ENCODE measurements at regions not wholly inside any gene's neighbourhood (a gene's known extent, or its start where the extent isn't known, plus 50 kb on each side); places are given as distances from the start of the nearest gene placed in this dataset.

DNA sequence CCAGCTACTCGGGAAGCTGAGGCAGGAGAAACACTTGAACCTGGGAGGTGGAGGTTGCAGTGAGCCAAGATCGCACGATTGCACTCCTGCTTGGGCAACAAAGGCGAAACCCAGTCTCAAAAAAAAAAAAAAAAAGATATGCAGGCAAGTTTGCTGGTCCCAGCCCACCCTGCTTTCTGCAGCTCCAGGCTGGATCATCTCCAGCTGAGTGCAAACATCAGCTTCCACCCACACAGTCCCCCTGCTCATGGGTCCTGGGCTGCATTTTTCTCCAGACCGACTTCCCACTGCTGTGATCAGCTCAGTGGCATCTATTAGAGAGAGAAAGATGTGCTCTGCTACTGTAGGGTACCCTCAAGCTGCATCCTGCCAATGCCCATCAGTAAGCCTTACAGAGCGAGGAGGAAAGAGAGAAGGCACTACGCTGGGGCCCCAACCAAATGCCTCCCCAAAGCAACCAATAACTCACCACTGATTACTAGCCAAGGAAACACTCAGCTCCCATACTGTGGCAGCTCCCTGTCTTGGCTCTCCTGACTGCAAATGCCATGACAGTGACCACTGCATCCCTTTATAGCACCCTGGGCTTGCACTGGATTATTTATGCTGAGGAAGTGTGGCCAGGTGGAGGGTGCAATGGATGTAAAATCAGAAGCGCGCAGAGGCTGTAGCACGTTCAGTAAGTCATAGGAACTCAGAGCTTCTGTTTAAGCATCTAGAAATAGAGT, 170.9 kb upstream of the ZNF507 start:
- in situ Hi-C loops (cut with MboI; ENCODE audit: low pct_ligation_motif_present in 1 of 4, low pct_unique_long_range_greater_than_20kb in 1 of 4, low sequenced_read_pairs in 3 of 4) = no loop called here
- Histone ChIP-seq H3K4me3 (no peak overlapping the region), H3K9me3 (no peaks in the 10 kb centered on the region), H3K4me1 (no peaks in the 10 kb centered on the region), H3K36me3 (no peaks in the 10 kb centered on the region), H3K27ac (no peak overlapping the region), H3K27me3 (peaks cover 7% of the 10 kb centered on the region)
- no peak for TF ChIP-seq POLR2AphosphoS5 (IDR thresholded peaks at IDR 0.05)
- no peak for TF ChIP-seq EP300 (IDR thresholded peaks at IDR 0.05; ENCODE audit: low read depth)
- no peak for TF ChIP-seq POLR2A (IDR thresholded peaks at IDR 0.05)
- TF ChIP-seq, protein P1, sequence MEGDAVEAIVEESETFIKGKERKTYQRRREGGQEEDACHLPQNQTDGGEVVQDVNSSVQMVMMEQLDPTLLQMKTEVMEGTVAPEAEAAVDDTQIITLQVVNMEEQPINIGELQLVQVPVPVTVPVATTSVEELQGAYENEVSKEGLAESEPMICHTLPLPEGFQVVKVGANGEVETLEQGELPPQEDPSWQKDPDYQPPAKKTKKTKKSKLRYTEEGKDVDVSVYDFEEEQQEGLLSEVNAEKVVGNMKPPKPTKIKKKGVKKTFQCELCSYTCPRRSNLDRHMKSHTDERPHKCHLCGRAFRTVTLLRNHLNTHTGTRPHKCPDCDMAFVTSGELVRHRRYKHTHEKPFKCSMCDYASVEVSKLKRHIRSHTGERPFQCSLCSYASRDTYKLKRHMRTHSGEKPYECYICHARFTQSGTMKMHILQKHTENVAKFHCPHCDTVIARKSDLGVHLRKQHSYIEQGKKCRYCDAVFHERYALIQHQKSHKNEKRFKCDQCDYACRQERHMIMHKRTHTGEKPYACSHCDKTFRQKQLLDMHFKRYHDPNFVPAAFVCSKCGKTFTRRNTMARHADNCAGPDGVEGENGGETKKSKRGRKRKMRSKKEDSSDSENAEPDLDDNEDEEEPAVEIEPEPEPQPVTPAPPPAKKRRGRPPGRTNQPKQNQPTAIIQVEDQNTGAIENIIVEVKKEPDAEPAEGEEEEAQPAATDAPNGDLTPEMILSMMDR (IDR thresholded peaks at IDR 0.05) = no peak
- intact Hi-C loops (cut with DNase I; ENCODE audit: low total_unique reads) = no loop called here
- no peak for DNase-seq
- WGBS, 2 donors (ENCODE audit: low coverage in 1 of 2) = 82% methylated on average over 10 of the region's 10 CpGs; no CpG with 5 or more reads in 1 of the 2 donors

DNA sequence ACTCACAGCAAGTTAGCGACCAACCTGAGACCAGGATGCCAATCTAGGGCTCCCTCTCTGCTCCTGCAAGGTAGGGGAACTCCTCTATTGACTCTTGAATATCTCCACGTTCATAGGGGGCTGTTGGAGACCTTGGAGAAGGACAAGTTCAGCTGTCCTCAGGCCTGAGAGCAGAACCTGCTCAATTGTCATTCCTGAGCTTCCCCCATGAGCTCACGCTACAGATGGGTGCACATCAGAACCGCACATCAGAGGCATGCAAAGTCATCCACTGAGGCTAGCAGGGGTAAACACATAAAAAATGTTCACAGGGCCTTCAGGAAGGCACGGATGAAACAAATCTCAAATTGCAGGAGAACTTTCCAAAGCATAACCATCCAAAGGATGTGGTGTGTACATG, 168.8 kb upstream of the ZNF507 start:
- in situ Hi-C loops (cut with MboI; ENCODE audit: low pct_ligation_motif_present in 1 of 4, low pct_unique_long_range_greater_than_20kb in 1 of 4, low sequenced_read_pairs in 3 of 4) = no loop called here
- H3K4me1 ChIP-seq = no peaks in the 10 kb centered on the region
- H3K4me3 ChIP-seq = no peak overlapping the region
- H3K27me3 ChIP-seq = peaks cover 7% of the 10 kb centered on the region
- no peaks in the 10 kb centered on the region for H3K9me3 ChIP-seq
- H3K36me3 ChIP-seq = no peaks in the 10 kb centered on the region
- DNase-seq = no peak
- no peak for TF ChIP-seq POLR2AphosphoS5 (IDR thresholded peaks at IDR 0.05)
- TF ChIP-seq EP300 (IDR thresholded peaks at IDR 0.05; ENCODE audit: low read depth) = no peak
- TF ChIP-seq, protein P1 (IDR thresholded peaks at IDR 0.05) = no peak
- TF ChIP-seq POLR2A (IDR thresholded peaks at IDR 0.05) = no peak
- intact Hi-C loops (cut with DNase I; ENCODE audit: low total_unique reads) = no loop called here
- WGBS, 2 donors (ENCODE audit: low coverage in 1 of 2) = 62% methylated on average over 5 of the region's 5 CpGs; no CpG with 5 or more reads in 1 of the 2 donors
- no peak overlapping the region for H3K27ac ChIP-seq

DNA sequence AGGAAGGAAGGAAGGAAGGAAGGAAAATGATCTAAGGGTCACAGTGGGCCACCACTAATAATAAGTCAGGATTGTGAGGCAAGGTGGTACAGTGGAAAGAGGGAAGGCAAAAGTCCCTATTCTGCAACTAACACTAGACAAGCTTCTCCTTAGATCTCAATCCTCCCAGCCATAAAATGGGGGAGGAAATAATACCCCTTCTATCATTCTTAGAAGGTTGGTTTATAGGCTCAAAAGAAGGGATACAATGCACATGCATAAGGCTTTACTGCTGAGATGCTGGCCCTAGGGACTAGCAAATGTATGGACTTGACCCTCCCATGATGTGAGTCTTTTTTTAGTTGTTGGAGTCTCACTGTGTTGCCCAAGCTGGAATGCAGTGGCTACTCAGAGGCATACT, 167.7 kb upstream of the ZNF507 start:
- TF ChIP-seq POLR2A (IDR thresholded peaks at IDR 0.05) (no peak), POLR2AphosphoS5 (IDR thresholded peaks at IDR 0.05) (no peak), EP300 (IDR thresholded peaks at IDR 0.05; ENCODE audit: low read depth) (no peak)
- TF ChIP-seq, protein P1 (IDR thresholded peaks at IDR 0.05) = no peak
- in situ Hi-C loops (cut with MboI; ENCODE audit: low pct_ligation_motif_present in 1 of 4, low pct_unique_long_range_greater_than_20kb in 1 of 4, low sequenced_read_pairs in 3 of 4) (no loop called here), intact Hi-C loops (cut with DNase I; ENCODE audit: low total_unique reads) (no loop called here)
- Histone ChIP-seq H3K4me3 (no peak overlapping the region), H3K27me3 (no peaks in the 10 kb centered on the region), H3K27ac (no peak overlapping the region), H3K36me3 (no peaks in the 10 kb centered on the region), H3K9me3 (no peaks in the 10 kb centered on the region), H3K4me1 (no peaks in the 10 kb centered on the region)
- no peak for DNase-seq

DNA sequence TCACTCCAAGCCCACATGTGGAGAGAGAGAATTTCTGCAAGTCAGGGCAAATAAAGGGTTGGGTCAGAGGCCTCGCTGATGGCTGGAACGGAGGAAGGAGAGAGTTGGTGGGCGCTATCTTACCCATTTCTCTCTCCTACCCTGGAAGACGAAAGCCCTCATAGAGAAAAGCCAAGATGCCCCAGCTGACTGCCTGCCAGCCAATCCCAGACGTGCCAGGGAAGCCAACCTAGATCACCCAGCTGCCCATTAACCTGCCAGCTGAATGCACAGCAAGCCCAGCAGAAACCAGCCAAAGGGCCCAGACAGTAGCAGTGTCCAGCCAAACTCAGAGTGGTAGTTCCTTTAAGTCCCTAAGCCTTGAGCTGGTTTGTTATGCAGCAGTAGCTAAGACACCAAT, 167.0 kb upstream of the ZNF507 start:
- no peaks in the 10 kb centered on the region for H3K27me3 ChIP-seq
- no peak for DNase-seq
- H3K4me3 ChIP-seq = no peak overlapping the region
- WGBS, 2 donors (ENCODE audit: low coverage in 1 of 2) = 75 to 100% methylated on average over 1 to 5 of the region's 5 CpGs
- no peaks in the 10 kb centered on the region for H3K9me3 ChIP-seq
- TF ChIP-seq, protein P1 (IDR thresholded peaks at IDR 0.05) = no peak
- H3K36me3 ChIP-seq = no peaks in the 10 kb centered on the region
- H3K4me1 ChIP-seq = no peaks in the 10 kb centered on the region
- intact Hi-C loops (cut with DNase I; ENCODE audit: low total_unique reads) (no loop called here), in situ Hi-C loops (cut with MboI; ENCODE audit: low pct_ligation_motif_present in 1 of 4, low pct_unique_long_range_greater_than_20kb in 1 of 4, low sequenced_read_pairs in 3 of 4) (no loop called here)
- no peak overlapping the region for H3K27ac ChIP-seq

All from transverse colon (tissue), 4 donors.